ENCODE measurements at regions not wholly inside any gene's neighbourhood (a gene's known extent, or its start where the extent isn't known, plus 50 kb on each side); places are given as distances from the start of the nearest gene placed in this dataset.

DNA sequence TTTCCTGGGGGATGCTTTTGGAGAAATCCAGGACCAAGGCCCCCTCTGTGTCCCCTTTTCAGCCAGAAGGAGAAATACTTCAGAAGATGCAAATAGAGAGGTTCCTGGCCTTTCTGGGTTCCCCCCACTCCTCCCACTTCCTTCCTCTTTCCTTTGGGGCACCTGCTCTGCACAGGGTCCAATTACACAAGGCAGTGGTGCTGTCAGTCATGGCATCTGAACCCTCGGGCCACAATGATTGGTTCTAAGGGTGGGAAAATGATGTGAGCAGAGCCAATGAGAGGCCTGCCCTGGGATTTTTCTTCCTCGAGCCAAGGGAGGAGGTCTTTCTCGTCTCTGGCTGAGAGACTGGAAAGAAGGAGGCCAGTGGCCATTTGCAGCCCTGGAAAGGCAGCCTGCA is 282.2 kb downstream of the NPHP4 start:
- TF ChIP-seq BHLHE40 (IDR thresholded peaks at IDR 0.05; ENCODE audit: borderline replicate concordance) (no peak), FOXA1 (IDR thresholded peaks at IDR 0.05) (no peak), SP1 (IDR thresholded peaks at IDR 0.05) (no peak), FOXK2 (IDR thresholded peaks at IDR 0.05) (no peak), TARDBP (IDR thresholded peaks at IDR 0.05) (no peak), HDGF (IDR thresholded peaks at IDR 0.05; ENCODE audit: borderline replicate concordance) (no peak), NFRKB (IDR thresholded peaks at IDR 0.05) (no peak), ARNT (IDR thresholded peaks at IDR 0.05) (no peak), FOXM1 (IDR thresholded peaks at IDR 0.05; ENCODE audit: borderline replicate concordance) (no peak), L3MBTL2 (conservative IDR thresholded peaks at IDR 0.05) (no peak), ZNF384 (IDR thresholded peaks at IDR 0.05) (no peak), ELF4 (IDR thresholded peaks at IDR 0.05) (no peak)

Data from HEK293T (cell line).